Stimulated activated CD4-positive, alpha-beta T cell treated with anti-CD3 and anti-CD28 coated beads, Interleukin-4, amount 100 ng/mL, for 4 hours (primary cell): ENCODE measurements at regions not wholly inside any gene's neighbourhood (a gene's known extent, or its start where the extent isn't known, plus 50 kb on each side); places are given as distances from the start of the nearest gene placed in this dataset.

Experiments
- DNase-seq, 2 experiments: peaks; one replicate each; pipeline ENCODE4 v3.0.0-alpha.2; 2020

DNA sequence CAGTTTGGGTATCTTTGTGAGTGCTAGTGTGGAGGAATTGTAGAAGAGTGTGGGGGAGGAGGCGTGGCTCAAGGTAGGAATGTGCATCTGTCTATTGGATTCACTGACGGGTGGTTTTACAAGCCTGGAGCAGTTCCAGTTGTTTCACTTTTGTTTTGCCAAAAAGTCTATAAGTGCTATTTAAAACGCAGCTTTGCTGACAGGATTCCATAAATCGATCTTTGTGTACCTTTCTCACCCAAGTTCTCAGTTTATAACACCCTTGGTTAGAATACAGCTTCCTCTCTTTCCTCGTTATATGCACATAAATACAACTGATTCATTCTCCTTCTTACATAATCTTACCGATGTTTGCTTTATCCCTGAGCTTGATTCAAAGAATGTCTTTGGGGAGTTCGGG, 123.2 kb upstream of the UBE2E2 start:
- no peak for DNase-seq

DNA sequence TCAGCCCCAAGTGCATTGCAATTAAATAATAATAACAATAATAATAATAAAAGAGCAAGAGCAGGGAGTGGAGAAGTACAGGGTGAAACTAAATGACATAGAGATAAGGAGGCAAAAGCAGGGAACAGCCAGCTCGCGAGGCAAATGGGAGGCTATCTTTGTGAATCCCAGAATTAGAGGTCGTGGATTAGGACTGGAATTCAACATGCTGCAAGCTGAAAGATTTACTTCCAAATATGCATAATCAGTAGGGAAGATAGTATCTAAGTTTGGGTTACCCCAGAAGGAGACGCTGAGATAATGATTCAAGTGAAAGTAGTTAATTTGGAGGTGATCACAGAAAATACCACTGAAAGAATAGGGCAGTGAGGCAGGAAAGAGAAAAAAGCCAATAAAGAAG, 119.4 kb upstream of the UBE2E2 start:
- DNase-seq, result no peak

DNA sequence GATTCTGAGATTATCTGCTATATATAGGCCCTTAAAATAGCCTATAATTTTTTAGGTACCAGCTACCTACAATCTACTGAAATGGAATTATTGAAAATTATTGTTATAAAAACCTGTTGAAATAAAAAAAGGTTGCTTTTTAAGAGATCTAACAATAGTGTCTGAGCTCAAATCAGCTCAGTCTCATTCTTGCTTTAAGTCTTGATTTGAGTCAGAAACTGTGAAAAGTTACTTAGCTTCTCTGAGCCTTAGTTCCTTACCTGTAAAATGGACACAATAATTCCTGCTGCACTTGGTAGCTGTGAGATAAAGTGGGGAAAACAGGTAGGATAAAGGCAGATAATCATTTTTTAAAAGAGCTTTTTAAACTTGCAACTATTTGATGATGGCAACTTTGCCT, 118.8 kb upstream of the UBE2E2 start:
- no peak for DNase-seq

DNA sequence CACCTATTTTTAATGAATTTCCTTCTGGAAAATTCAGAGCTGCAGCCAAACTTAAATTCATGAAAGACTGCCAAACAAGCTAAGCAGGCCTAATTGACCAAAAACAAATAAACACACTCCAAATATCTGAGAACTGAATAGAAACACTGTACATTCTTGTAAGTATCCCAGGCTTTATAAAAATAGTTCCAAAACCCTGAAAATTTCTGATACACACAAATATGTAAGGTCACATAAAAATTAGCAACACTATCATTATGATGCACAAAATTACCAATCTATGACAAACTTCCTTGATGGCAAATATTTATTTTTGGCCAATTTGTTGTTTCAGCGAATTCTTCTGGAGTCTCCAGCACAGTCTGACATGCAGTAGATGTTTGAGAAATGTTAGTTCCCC, 117.9 kb upstream of the UBE2E2 start:
- no peak for DNase-seq

DNA sequence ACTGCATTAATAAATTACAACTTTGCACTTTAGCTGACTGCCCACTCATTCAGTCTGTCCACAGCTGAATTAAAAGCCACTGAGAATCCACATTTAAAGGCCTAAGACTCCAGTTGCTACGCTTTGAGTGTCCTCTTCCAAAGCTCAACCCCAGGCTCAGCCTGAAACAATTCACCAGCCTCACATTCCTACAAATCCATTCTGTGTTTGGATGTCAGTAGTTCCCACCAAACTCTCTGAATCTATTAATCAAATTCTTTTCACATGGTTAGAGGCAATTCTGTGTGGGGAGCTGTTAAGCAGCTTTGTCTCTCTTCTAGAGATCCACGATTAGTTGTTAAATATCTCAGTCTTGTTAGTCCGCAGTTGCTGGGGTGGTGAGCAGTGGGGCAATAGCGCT, 116.8 kb upstream of the UBE2E2 start:
- no peak for DNase-seq

DNA sequence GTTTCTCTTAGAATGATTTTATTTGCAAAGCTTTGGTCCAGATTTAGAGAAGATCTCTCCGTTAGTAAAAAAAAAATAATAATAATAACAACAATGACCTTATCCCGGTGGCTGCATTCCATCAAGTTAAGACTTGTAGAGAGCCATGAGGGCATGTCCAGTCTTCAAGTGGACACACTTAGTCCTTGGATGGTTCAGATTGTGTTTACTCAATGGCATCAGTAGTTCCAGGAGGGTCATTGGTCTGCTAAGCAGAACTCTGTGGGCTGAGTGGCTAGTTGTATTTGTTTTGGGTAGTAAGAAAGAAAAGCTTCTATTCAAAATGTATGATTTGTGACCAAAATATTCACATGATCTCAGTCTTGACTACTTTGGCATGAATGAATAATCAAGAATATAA, 116.3 kb upstream of the UBE2E2 start:
- DNase-seq, result no peak

DNA sequence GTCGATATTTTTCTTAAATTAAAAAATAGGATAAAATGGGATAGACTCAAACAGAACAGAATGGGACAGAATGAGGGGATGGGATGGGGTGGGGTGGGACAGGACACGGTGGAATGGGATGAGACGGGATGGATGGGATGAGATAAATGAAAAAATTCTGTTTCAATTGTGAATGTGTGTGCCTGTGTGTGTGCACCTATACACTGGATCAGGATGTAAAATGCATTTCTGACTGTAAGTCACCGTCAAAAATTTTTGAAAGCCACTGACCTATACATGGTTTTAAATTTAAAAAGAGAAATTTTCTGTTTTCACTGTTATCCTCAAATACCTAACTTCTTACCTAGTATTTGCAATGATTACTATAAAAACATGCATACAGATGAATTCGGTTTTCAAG, 108.7 kb upstream of the UBE2E2 start:
- DNase-seq, result no peak

DNA sequence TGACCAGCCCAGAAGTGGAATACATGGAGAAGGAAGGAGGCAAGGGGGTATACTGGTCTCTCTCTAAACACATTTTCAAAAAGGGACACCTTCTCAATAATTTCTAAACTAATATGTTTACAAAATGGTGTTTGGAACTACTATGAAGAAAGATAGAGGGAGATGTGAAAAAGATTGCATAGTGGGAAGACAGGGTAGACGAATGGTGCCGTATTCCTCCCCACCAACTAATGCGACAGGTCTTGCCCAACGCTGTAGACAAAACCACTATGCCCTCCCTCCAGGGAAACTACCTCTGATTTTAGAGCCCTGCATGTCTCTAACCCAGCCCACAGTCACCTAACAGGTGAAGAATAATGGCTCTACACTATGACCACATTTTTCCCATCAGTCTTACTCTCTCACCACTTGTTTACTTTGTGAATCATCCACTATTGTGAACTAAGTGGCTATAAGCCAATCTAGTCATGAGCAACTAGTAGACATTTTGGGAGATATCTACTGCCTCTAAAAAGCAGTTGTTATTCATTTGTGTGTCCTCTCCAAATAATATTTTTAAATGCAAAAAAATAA, 108.2 kb upstream of the UBE2E2 start:
- no peak for DNase-seq

DNA sequence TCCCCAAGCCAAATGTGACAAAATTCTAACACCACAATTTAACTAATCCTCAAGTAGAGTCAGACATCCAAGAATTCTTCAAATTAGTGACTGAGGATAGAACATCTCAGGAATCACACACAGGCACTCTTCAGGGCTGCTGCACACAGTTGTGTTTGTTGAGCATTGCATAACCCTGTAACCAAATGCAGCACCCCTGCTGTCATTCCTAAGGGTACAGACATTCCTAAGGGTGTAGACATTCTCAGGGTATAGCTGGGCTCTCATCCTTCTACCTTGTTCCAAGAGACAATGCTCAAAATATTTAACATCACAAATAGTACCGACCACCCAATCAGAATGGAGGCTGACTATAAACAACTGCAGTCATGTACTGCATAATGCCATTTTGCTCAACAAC, 107.1 kb upstream of the UBE2E2 start:
- no peak for DNase-seq

DNA sequence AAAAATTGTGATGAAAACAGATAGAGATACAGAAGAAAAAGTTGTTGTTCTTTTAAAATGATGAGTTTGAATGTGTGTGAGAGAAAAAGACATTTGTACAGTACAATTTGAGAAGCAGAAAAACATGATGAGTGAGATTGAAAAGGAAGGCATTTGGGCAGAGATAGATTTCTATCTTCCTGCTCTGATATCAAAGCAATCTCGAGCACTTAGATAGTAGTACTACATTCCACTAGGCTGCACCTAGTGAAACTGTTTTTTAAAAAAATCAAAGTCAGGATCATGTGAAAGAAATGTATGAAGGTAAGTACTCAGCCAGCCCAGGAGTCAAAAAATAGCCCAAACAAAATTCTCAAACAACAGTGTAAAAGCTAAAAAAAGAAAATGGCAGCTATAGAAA, 104.1 kb upstream of the UBE2E2 start:
- no peak for DNase-seq

DNA sequence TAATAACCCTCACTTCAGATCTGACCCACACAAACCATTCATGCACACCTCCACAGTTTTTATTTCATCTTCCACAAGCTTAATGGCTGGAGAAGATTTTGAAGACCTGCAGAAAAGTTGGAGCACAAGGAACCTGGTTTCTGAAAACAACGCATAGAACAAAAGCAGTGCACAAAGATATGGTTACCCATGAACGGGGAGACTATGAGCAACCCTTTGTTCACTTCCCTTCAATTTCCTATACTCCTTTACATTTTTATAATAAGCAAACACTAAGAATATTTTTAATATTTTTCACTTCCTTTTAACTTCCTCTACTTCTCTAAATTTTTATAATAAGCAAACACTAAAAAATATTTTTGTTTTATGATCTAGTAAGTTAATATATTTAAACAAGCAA, 103.5 kb upstream of the UBE2E2 start:
- DNase-seq, result no peak

DNA sequence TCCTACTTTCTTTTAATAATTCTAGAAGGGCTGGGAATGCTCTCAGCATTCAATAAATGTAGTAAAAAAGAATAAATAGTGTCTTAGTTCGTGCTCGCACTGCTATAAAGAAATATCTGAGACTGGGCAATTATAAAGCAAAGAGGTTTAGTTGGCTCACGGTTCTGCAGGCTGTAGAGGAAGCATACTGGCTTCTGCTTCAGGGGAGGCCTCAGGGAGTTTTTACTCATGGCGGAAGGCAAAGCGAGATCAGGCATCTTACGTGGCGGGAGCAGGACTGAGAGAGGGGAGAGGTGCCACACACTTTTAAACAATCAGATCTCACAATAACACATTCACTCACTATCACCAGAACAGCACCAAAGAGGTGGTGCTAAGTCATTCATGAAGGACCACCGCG, 103.0 kb upstream of the UBE2E2 start:
- DNase-seq, result no peak

DNA sequence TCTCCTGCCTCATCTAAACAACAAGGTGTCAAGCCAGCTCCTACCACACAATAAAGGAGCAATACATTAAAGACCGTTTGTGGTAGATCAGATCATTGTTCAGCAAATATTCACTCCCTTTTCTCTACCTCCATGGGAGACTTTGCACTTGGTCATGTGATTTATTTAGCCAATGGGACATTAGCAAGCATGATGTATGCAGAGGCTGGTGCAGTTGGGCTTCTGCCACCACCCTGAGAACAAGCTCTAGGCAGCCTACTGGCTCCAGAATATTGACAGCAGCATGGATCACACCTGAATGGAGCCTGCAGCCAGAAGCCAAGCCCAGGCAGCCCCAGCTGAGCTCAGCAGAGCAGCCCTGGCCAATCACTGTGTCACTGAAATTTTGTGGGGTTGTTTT, 99.4 kb upstream of the UBE2E2 start:
- DNase-seq, result no peak

DNA sequence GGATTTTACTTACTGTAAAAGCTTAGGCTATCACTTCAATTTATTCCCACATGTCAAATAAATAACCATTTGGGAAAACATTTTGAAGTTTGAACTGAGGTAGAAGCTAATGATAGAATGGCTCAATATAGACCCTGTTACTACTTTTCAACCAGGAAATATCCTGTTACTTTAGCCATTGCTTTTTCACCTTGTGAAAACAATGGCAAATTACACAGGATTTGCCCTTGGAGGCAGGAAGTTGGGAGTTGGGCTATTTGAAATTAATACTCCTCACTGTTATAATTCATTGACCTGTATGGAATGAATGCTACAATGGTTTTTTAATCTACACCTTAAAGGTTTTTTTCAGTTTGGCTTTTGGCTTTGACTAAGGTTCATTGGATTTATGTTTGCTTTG, 98.1 kb upstream of the UBE2E2 start:
- DNase-seq, result no peak

DNA sequence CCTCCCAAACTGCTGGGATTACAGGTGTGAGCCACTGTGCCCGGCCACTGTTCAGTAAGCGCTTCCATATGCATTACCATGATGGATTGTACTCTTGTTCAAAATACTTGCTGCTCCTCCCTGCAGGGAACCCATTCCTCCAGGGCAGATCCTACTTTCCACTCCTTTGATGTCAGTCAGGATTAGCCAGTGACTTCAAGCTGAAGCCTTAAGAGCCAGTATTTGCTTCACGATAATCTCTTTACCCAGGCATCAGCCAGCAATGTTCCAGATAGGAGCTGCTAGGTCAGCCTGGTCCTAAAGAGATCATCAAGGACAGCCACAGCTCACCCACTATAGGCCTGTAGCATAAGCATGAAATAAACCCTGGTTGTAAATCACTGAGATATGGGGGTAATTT, 96.5 kb upstream of the UBE2E2 start:
- DNase-seq, result no peak

DNA sequence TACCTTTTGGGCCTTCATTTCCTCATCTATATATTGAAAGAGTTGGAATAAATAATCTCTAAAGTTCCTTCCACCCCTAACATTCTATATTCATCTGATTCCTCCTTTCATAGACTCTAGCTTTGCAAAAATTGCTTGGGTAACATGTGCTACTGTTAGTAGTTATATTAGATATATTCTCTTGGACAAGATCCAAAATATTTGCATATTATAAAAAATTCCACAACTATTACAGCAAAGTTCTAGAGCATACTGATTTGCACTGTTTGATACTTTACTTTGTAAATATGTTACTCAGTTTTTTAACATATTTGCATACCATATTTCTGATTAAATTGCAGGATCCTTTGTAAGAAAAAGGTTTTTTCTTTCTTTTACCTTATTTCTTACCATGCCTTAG, 95.9 kb upstream of the UBE2E2 start:
- no peak for DNase-seq

DNA sequence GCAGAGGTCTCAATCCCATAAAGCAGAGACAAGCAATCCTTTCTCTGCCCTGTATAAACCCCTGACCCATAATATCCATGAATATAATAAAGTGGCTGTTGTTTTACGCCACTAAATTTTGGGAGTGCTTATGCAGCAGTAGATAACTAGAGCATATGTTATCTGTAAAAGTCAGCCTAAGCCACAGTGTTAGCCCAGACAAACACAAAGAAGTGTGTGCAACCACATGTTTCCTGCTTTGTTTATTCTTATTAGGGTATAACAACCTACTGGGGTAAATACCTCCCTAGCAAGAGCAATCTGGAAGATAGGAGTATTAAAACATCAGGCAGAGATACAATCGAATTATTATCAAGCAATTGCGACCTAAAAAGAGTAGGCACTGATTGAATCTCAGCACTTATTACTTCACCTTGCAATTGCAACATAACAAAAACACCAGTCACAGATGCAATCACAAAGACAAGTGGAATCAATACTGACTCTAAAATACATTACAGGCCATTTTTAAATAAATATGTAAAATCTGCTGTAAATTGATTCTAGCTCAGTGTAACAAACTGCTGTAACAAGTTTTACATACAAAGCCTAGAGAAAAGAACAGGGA, 94.6 kb upstream of the UBE2E2 start:
- no peak for DNase-seq

DNA sequence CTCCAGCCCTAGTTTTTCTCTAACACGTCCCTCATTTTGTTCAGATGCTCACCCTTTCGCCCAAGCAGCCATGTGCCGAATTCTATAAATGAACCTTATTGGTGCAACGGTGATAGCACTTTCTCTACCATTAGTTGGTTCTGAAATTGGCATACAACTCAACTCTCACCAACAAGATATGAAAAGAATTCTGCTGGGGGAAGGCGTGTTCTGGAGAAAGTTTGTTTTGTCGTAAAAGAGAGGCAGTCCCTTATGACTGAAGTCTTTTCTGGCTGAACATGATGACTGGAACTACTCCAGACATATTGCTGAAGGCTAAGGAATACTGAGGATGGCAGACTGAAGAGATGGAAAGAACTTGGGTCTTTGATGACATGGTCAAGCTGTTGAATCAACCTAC, 91.8 kb upstream of the UBE2E2 start:
- DNase-seq, result no peak

DNA sequence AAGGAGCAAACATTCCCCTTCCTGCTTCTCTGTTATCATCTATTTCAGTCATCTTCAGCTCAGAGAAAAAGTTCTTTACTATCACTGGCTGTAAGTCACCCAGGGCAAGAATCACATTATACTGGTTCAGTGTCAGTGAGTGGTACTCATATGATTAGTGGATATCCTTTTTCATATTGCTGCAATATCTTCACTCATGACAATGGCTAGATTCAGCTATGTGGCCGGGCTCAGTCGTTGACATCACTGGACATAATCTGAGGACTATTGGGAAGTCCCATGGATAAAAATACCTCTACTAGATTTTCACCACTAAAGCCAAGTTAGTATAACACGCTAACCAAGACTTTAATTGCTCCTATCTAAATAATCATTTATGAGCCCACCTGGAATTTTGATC, 91.3 kb upstream of the UBE2E2 start:
- no peak for DNase-seq

DNA sequence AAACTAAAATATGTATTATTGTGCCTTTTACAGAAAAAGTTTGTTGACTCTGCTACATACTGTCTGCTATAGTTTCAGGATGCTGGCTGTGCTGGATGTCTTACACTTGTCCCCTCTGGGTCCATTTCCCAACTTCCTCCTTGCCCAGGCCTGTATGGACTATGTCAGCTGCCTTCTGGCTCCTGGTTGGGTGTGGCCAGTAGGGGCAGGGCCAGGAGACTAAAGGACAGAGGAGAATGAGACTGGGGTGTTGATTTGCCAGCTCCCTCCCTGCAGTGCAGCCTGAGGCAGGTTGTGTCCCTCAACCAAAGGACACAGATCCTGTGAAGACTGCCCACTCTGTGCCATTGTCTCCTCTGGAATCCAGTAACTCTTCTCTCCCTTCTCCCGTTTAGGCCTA, 90.6 kb upstream of the UBE2E2 start:
- DNase-seq, result no peak

DNA sequence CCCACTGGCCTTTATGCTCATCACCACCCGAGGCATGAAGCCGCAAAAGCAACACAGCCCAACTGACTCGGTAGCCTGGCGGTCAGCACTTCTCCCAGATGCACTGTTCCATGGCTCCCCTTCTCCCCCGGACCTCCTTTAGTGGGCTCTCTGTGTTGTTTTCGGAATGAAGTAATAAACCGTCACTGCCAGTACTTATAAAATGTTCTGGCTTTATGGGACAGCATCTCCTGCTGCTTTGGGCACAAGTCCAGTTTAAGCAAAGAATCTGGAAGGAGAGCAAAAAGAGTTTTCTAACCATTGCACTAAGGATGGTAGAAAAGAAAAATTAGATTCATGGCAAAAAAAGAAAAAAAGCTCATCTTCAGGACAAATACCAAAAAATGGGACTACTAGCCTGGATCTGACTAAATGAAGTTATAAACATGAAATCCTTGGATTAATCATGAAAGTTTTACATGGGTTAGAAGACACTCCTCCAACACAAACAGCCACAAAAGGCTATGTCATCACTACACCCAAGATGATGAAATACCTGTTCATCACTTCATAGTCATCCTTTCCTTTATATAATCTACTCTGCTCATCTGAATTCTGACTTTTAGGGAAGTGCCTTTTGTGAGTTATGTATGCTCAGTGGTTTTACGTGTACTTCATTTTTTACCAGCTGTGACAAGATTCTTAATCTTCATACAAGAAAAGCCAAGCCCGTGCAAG, 89.5 kb upstream of the UBE2E2 start:
- no peak for DNase-seq

DNA sequence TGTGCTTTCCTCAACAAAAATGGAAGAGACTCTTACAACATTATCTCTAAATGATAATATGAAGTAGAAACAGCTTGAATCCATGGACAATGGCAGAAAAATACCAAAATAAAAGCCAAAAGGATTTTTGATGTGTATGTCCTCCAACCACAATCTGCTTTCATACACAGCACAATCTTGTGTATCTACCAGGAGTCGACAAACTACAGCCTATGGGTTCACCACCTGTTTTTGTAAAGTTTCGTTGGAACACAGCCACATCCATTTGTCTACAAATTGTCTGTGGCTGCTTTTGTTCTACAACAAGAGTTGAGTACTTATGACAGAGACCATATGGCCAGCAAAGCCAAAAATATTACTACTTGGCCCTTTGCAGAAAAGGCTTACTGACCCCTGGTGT, 88.7 kb upstream of the UBE2E2 start:
- no peak for DNase-seq

DNA sequence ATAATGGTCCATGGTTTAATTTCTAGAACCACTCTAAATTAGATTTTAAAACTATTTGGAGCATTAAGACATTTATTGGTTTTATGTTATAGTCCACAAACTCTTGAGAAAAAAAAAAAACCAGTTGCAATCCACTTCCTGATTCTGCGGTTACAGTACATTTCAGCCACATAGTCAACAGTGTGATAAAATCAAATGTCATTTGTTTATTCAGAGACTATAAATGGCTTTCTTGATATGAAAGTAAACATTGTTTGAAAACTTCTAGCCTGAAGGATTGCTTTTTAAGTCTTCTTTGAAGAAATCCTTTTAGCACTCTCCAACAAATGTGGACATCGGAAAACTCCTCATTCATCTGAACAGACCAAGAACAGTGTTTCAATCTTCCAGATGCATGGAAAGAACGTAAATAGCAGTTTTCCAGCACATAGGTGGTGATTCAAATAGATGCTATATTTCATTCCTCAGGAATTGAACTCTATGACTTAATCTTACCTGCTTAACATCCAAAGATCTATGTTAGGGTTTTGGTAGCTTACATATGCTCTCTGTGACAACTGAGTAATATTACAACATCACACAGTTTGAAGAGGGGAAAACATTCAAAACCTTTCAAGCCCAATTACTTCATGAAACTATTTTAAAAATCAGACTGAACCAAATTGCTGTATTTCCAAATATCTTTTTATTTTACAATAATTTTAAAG, 87.8 kb upstream of the UBE2E2 start:
- DNase-seq, result no peak
